Right renal pelvis (tissue), 4 donors: ENCODE measurements at regions not wholly inside any gene's neighbourhood (a gene's known extent, or its start where the extent isn't known, plus 50 kb on each side); places are given as distances from the start of the nearest gene placed in this dataset.

Experiments
- DNase-seq, 4 donors: peaks; one replicate each; pipeline ENCODE4 v3.0.0-alpha.2; 2013; ENCODE audit warnings: low read depth in 4 of 4, low spot score in 3 of 4, missing footprints in 1 of 4

- no peak for DNase-seq
Measured at GRCh38 chr2:146952696-146953095, 892.1 kb upstream of the ACVR2A start.

GRCh38 chr2:146950911-146951310 lies 893.9 kb upstream of the ACVR2A start:
- DNase-seq, result no peak

GRCh38 chr2:146950361-146950760 lies 894.5 kb upstream of the ACVR2A start:
- DNase-seq, result no peak

GRCh38 chr2:146949400-146949799 lies 895.4 kb upstream of the ACVR2A start:
- DNase-seq, result no peak

GRCh38 chr2:146944601-146945000 lies 900.2 kb upstream of the ACVR2A start:
- DNase-seq, result no peak

DNA sequence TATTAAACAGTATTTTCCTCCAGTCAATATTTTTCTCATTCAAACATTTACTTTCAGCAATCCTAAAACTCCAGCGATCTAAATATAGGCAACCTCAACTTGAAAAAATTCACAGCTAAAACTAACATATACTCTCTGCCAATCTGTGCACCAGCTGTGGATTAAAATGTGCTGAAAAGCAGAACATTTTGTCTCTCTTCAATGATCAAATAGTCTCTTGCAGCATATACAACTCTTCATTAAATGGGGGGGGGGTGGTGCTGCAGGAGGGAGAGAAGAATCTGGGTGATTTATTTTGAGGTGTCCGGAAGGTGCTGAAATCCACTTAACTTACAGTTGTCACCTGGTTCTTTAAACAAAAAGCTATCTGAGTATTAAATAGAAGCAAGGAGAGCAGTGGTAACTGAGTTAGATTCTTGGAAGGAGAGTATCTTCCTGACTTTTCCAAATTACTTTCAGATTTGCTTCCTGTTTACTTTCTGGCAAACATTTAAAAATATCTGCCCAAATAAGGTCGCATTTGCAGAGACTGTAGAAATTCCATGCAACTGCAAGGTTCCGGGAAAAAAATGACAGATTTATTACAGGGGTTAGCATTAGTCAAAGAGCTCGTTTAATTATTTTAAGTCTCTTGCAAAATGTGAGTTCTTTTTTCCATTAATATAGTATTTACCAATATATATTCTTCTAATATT lies 904.7 kb upstream of the ACVR2A start:
- DNase-seq, result no peak

DNA sequence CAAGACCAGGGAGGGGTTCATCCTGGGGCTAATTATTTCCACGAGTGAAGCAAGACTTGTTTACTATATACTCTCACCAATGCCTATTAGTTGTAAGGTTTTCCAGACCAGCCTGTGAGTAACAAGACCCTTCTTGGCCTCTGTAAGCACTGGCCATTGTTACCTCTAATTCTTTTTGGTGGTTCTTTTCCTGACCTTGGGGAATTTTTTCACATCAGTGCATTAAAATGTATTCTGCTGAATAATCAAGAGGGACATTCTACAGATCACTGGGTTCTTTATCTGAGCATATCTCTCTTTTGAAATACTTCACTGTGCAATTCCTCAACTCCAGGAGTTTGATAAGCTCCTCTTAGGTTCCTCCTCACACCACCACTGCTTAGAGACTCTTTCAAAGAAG lies 909.9 kb upstream of the ACVR2A start:
- DNase-seq, result no peak

- DNase-seq, result no peak
Measured at GRCh38 chr2:146931109-146931508, 913.7 kb upstream of the ACVR2A start.

DNA sequence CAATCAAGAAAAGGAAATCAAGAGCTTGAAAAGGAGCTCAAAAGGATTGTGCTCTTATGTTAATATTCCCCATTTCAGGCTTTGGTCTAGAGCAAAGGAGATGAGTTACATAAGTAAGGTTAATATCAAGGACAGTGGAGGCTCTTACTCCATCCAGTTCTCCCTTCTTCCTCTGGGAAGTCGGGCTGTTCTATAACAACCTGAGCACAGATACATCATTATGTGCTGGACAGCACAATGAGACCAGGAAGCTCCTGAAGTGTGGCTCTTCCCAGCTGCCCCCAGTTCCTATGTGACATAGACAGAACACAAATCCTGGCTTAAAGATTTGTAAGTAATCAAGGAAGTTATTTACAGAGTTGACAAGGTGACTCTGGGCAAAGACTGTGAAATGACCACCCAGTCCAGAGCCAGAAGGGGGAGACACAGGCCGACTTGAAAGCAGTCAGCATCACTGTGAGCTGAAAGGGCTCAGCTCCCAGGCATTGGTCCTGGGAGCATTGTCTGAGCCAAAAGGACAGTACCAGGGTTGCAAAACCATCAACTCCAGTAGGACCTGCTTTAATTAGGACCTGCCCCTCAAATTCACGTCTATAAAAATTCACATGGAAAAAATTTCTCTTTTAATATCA lies 917.6 kb upstream of the ACVR2A start:
- DNase-seq, result peak in 3 of 4 donors; percentile 38 to 49 (median 43)

DNA sequence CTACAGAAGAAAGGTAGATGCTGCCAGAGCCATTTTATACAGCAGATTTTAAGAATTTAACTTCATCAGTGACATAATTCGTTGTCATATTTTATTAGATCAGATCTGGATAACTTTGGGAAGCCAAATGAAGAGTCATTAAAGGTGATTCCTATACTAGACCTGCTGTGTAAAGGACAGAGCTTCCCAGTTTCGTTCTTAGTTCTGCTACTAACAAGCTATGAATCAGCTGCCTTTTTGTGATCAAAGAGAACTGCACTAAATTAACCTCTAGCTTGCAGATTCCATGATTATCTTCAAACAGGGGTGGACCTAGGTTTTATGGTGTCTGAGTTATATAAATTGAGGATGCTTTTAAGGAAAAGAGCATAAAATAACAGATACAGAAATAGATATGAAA lies 926.5 kb upstream of the ACVR2A start:
- DNase-seq, result no peak

DNA sequence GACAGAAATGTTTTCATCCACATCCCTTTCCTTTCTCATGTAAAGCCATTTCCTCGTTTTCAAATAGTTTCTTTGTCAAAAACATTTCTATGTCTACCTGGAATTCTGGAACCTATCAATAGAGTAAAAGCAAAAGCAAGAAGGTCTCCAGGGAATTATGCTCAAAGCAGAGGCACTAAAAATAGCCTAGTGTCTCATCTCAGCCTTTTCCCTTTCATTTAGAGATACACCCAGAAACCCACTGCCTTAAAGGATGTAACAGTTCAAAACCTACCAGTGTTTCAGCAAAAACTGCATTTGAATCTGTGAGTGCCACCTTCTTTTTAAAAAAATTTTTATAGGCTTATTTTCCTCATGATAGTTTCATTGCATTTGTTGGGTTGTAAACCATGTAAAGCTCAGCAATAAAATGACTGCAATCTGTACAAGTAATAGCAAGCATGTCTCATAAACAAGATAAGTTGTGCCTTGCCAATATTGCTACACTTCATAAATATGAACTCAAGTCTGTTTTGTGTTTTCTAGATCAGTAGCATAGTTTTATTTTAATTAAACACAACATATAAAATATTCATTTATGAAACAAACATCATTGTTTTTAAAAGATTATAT lies 927.3 kb upstream of the ACVR2A start:
- DNase-seq, result no peak

GRCh38 chr2:146916914-146917313 lies 927.9 kb upstream of the ACVR2A start:
- DNase-seq, result peak in 1 of 4 donors; percentile 12

DNA sequence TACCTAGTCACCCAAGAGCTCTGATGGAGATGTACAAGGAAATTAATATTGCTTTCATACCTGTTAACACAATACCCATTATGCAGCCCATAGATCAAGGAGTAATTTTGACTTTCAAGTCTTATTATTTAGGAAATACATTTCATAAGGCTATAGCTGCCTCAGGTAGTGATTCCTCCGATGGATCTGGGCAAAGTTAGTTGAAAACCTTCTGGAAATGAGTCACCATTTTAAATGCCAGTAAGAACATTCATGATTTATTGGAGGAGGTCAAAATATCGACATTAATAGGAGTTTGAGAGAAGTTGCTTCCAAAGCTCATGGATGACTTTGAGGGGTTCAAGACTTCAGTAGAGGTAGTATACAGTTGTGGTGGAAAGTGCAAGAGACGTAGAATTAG lies 931.4 kb upstream of the ACVR2A start:
- DNase-seq, result no peak

GRCh38 chr2:146912536-146912935 lies 932.3 kb upstream of the ACVR2A start:
- no peak for DNase-seq

DNA sequence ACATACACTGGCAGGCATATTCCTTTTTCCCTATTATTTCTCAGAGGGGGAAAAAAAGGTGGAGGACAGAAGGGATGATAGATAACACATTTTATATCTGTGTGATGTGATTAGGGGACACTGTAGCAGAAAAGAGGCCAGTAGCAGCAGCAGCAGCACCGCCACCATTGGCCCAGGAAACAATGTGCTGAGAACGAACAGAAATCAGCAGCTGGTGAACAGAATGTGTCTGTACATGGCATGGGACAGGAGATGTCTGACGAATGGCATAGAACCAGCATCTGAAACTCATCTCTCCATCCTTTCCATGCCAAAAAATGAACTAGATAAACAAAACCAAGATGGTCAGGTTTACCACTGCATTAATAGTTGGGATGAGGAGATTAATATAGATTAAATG lies 936.1 kb upstream of the ACVR2A start:
- no peak for DNase-seq

GRCh38 chr2:146898083-146898482 lies 946.7 kb upstream of the ACVR2A start:
- no peak for DNase-seq

- DNase-seq, result no peak
Measured at GRCh38 chr2:146894514-146894913, 950.3 kb upstream of the ACVR2A start.

DNA sequence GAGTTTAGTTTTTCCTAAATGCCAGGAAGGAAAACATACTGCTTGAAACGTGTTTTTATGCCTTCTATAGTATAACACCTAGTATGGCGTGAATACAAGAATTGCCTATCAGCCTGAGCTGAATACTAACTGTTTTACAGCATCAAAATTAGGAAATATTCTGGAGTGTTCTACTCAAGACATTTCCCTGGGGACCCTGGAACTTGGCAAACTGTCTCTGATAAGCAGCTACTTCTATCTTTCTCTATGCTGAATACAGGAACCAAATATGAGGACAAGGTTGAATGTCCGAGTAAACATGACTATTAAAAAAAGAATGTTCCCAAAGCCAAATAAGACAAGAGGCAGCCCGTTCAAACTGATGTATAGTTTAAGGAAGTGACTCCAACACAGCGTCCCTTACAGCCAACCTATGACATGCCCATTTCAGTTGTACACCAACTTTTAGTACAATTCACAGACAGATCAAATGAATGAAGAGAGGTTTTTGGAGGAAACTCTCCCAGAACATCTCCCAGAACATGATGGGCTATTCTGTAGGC lies 951.3 kb upstream of the ACVR2A start:
- no peak for DNase-seq

GRCh38 chr2:146890491-146890890 lies 954.3 kb upstream of the ACVR2A start:
- DNase-seq, result no peak

GRCh38 chr2:146879882-146880281 lies 964.9 kb upstream of the ACVR2A start:
- DNase-seq, result no peak

GRCh38 chr2:146874260-146874658 lies 970.6 kb upstream of the ACVR2A start:
- DNase-seq, result no peak
